ENCODE measurements at regions not wholly inside any gene's neighbourhood (a gene's known extent, or its start where the extent isn't known, plus 50 kb on each side); places are given as distances from the start of the nearest gene placed in this dataset.

GRCh38 chrX:140848800-140849199 lies 139.2 kb downstream of the LINC00632 start:
- DNase-seq: no peak

DNA sequence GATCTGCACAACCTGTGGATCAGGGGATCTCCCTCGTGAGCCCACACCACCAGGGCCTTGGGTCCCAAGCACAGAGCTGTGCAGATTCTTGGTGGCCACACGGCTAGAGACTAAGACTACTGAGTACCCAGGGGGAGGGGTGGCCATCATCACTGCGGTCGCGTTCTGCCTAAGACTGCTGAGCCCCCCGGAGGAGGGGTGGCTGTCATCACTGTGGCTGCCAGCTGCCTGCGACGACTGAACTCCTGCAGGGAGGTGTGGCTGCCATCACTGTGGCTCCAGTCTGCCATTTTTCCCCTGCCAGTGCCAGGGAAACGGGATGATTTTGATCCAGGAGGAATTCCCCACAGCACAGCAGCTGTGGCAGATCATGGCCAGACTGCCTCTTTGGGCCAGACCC lies 141.7 kb upstream of the SPANXB1 start:
- no peak for DNase-seq

- no peak for DNase-seq
These were observed 135.9 kb upstream of the SPANXB1 start for GRCh38 chrX:140866446-140866845.

DNA sequence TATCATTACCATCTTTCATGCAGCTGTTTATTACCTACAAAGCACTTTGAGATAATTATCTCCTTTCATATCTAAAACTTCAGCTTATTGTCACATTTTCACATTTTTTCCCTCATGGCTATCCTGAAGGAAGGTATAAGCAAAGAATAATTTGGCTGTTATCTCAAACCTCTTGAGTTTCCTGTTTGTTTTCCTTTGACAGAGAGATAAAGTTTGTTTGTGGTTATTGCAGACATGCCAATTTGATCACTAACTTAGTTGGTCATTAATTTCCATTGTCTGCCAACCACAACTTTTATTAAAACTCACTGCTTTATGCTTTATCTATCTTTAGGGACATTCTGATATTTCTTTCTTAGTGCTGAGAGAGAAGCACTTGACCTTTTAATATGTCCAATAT lies 89.8 kb upstream of the SPANXB1 start:
- DNase-seq: no peak

DNA sequence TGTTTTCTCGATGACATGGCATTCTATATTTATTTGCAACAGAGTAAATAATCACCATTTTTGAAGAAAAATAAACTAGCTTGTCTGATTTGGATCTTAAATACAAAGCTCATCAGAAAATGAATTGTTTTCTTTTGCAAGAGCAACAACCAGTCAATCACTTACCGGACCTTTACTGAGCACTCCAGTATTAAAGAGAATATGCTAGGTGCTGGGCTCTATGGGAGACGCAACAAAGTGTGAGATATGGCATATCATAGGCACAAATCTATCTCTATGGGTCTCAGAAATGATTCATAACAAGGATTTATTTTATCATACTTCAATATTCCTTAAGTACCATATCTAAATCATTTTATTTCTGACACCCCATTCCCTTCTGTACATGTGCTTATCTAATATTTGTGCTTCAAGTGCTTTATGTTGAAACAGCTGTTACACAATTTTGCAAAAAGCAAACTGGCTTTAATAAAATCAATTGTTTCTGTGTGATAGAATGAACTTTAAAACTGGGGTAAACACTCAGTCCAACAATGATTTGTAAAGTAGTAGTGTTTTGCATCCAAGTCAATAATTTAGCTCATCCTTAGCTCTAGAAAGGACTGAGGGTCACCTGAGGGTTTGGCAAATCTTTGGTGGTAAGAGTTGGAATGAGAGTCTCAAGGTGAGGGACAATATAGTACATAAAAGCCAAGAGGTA lies 88.4 kb upstream of the SPANXB1 start:
- DNase-seq: no peak

DNA sequence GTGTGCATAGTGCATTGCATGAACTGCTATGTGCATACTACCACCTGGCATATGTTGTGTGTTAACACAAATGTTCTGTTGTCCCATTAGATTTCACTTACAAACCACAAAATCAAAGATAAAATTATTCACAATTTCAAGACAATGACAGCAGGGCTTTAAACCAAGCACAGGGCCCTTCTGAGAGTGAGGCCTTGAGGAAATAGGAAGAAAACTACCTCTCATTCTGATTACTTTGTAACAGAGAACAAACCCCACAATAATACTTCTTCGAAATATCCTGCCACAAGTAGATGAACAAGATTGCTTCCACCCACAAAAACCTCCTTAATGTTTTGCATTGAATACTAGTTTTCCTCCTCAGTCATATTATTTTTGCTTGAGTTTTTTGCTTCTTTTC lies 85.5 kb upstream of the SPANXB1 start:
- DNase-seq: no peak

GRCh38 chrX:140917354-140918115 lies 84.9 kb upstream of the SPANXB1 start:
- no peak for DNase-seq

DNA sequence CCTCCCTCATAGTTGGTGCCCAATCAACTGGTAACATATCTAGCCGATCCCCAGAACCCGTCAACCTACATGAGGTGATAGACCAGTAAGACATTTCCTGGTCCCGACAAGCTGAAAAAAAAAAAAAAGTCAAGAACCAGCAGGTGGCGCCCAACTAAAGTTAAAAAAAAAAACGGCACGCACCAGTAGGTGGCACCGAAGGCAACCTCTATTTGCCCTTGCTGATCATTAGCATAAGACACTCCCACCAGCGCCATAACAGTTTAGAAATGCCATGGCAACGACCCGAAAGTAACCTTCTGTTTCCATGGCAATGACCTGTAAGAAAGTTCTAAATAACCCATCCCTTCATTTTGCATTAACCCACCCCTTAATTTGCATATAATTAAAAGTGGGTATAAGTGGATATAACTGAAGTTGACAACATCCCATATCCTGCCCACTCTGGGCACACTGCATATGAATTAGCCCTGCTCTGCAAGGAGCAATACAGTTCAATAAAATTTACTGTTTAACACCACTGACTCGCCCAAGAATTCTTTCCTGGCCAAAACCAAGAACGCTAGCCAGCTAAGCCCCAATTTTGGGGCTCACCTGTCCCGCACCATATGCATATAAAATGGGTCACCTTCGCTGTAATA lies 83.9 kb upstream of the SPANXB1 start:
- peak; percentile 73 for DNase-seq

DNA sequence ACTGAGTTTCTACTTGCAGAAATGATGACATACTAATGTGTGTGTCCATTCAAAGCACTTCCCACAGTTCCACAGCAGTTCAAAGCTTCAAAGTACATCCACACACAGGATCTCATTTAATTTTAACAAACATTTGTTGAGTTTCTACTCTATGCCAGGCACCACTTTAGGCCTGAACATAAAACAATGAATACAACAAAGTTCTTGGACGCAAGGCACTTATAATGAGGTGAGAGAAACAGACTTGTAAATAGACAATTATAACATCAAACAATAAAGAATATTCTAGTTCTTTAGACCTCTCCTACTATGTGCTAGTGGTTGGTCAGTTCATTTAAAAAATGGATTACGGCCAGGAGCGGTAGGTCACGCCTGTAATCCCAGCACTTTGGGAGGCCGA lies 82.0 kb upstream of the SPANXB1 start:
- no peak for DNase-seq

DNA sequence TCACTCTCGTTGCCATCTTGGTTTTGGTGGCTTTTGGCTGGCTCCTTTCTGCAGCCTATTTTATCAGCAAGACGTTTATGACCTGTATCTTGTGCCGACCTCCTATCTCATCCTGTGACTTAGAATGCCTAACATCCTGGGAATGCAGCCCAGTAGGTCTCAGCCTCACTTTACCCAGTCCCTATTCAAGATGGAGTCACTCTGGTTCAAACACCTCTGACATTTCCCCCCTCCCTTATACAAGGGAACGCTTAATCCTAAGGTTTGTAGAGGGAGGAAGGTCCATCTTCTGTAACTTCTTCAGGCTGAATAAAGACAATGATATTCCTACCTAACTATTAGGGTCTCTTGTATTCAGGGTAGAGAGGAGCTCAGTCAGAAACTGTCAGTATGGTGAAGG lies 79.3 kb upstream of the SPANXB1 start:
- DNase-seq: no peak

DNA sequence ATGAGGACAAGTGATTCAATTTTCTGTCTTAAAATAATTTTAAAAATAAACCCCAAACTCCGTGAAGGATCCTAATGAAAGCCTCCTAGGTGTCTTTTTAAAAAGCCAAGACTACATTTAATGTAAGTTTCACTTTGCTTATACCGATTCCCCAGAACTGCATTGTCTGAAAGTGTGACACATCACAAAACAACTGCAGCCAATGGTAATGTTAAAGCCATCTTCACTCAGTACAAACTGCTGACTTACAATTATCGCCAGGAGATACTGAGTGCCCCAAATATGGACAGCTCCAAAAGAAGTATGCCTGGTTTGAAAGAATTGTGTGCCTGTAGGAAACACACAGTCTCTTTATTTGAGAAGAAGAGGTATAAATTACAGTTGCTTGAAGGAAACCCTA lies 73.7 kb upstream of the SPANXB1 start:
- DNase-seq: no peak

- no peak for DNase-seq
These were observed 69.4 kb upstream of the SPANXB1 start for GRCh38 chrX:140933016-140933415.

DNA sequence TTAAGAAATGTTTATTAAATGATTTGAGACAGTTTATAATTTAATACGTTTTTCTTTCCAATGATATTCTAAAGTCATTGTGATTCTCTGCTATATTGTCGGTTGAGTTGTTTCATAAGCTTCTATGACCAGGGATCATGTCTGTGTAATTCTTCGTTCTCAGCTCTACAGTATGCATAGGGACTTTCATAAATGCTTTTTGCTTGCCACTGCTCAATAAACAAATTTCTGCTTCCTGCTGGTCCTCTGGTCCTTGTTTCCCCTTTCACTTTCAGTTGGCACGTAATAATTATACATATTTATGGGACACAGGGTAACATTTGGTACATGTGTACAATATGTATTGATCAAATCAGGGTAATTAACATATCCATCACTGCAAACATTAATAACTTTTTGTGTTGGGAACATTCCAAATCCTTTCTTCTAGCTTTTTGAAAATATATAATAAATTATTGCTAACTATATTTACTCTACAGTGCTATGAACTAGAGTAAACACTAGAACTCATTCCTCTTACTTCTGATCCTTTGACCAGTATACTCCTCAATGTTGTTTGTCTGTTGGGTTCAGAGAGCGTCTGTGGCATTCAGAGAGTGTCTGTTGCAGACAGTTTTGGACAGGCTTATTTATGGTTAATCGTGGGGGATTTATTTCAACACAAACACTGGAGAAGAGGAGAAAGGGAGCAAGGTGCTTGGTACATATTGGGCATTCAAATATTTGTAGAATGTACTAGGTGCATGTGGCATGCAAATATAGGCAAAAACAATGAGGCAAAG lies 68.3 kb upstream of the SPANXB1 start:
- DNase-seq: no peak

DNA sequence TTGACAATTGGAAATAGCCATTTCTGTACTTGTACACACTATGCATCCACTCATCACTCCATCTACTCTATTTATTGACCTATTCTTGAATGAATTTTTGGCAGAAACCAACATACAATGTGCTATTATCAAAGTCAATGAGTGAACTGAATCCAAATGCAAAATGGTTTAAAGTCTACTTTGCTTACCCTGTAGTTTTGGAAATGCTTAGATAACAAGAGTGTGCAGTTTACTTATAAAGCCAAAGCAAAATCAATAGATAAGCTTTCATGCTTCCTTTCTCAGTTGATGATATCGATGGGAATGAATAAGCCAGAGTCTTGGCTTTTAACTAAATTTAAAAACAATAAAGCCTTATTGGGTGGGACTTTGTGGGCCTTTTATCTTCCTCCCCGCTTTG lies 58.9 kb upstream of the SPANXB1 start:
- no peak for DNase-seq

DNA sequence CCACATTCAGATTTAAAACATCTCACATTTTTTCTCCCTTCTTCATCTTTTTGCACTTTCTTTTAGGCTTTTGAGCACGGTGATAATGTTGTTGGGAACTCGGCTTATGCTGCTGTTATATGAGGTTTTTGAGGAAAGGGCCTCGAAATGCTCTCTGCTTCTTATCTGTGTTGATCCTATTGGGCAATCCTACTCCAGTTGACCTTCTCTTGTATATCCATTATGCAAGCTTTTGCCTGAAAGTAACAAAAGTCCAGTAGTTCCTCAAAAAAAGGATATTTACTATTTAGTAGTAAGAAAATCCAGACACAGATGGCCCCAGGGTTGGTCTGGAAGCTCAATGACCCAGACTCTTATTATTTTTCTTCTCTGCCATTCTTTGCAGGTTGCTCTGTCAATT lies 57.7 kb upstream of the SPANXB1 start:
- no peak for DNase-seq

DNA sequence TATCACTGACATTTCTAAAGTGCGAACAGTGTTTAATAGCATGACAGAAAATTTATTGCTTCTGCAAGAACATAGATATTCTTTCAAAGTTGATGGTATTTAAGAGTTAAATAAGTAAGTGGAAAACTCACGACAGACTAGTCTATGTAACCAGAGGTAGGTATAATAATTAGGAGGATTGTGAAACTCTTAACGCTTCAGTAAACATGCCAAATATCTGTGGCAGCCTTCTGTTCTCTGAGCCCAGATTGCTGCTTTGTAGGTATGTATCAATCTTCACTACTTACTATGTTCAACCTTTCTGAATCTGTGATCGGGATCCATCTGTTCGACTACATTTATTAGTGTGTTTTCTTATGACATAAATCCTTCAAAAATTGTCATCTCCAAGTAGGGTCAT lies 53.6 kb upstream of the SPANXB1 start:
- DNase-seq: no peak

GRCh38 chrX:140949233-140949632 lies 53.2 kb upstream of the SPANXB1 start:
- DNase-seq: no peak
